ENCODE measurements at regions not wholly inside any gene's neighbourhood (a gene's known extent, or its start where the extent isn't known, plus 50 kb on each side); places are given as distances from the start of the nearest gene placed in this dataset.

- no peaks in the 10 kb centered on the region for H3K27me3 ChIP-seq (replicated peaks)
- no peaks in the 10 kb centered on the region for H3K36me3 ChIP-seq (replicated peaks)
- in situ Hi-C loops (cut with HindIII; ENCODE audit: low pct_ligation_motif_present, low sequenced_read_pairs) = no loop called here
- TF ChIP-seq CTCF (IDR thresholded peaks at IDR 0.05; ENCODE audit: low read depth, low read length, missing control alignments) = no peak
- H3K27ac ChIP-seq = no peak overlapping the region
- H3K4me3 ChIP-seq (ENCODE audit: low read depth, low read length) = no peak overlapping the region
- peak; percentile 24 for DNase-seq
These were observed 473.9 kb downstream of the PMP22 start for GRCh38 chr17:14791221-14791620.

GRCh38 chr17:14790521-14790920 is 474.6 kb downstream of the PMP22 start:
- peak; percentile 35 for DNase-seq
- Histone ChIP-seq H3K36me3 (replicated peaks) (no peaks in the 10 kb centered on the region), H3K4me3 (ENCODE audit: low read depth, low read length) (no peak overlapping the region), H3K27me3 (replicated peaks) (no peaks in the 10 kb centered on the region), H3K27ac (no peak overlapping the region)
- in situ Hi-C loops (cut with HindIII; ENCODE audit: low pct_ligation_motif_present, low sequenced_read_pairs) = no loop called here
- TF ChIP-seq CTCF (IDR thresholded peaks at IDR 0.05; ENCODE audit: low read depth, low read length, missing control alignments) = no peak

GRCh38 chr17:14784997-14785696 is 480.0 kb downstream of the PMP22 start:
- Histone ChIP-seq H3K27ac (no peak overlapping the region), H3K4me3 (ENCODE audit: low read depth, low read length) (no peak overlapping the region), H3K27me3 (replicated peaks) (no peaks in the 10 kb centered on the region), H3K36me3 (replicated peaks) (no peaks in the 10 kb centered on the region)
- in situ Hi-C loops (cut with HindIII; ENCODE audit: low pct_ligation_motif_present, low sequenced_read_pairs) = no loop called here
- DNase-seq = no peak
- peak; percentile 9 for TF ChIP-seq CTCF (IDR thresholded peaks at IDR 0.05; ENCODE audit: low read depth, low read length, missing control alignments)

- TF ChIP-seq CTCF (IDR thresholded peaks at IDR 0.05; ENCODE audit: low read depth, low read length, missing control alignments) = no peak
- Histone ChIP-seq H3K27ac (no peak overlapping the region), H3K27me3 (replicated peaks) (no peaks in the 10 kb centered on the region), H3K4me3 (ENCODE audit: low read depth, low read length) (no peak overlapping the region), H3K36me3 (replicated peaks) (no peaks in the 10 kb centered on the region)
- DNase-seq = no peak
- in situ Hi-C loops (cut with HindIII; ENCODE audit: low pct_ligation_motif_present, low sequenced_read_pairs) = no loop called here
These were observed 480.2 kb downstream of the HS3ST3B1 start for GRCh38 chr17:14781123-14781522.

GRCh38 chr17:14780097-14780651 is 479.3 kb downstream of the HS3ST3B1 start:
- H3K4me3 ChIP-seq (ENCODE audit: low read depth, low read length) = no peak overlapping the region
- DNase-seq = no peak
- in situ Hi-C loops (cut with HindIII; ENCODE audit: low pct_ligation_motif_present, low sequenced_read_pairs) = no loop called here
- TF ChIP-seq CTCF (IDR thresholded peaks at IDR 0.05; ENCODE audit: low read depth, low read length, missing control alignments) = no peak
- no peaks in the 10 kb centered on the region for H3K27me3 ChIP-seq (replicated peaks)
- no peak overlapping the region for H3K27ac ChIP-seq
- no peaks in the 10 kb centered on the region for H3K36me3 ChIP-seq (replicated peaks)

- Histone ChIP-seq H3K27me3 (replicated peaks) (no peaks in the 10 kb centered on the region), H3K27ac (no peak overlapping the region), H3K36me3 (replicated peaks) (no peaks in the 10 kb centered on the region), H3K4me3 (ENCODE audit: low read depth, low read length) (no peak overlapping the region)
- no peak for DNase-seq
- no peak for TF ChIP-seq CTCF (IDR thresholded peaks at IDR 0.05; ENCODE audit: low read depth, low read length, missing control alignments)
- in situ Hi-C loops (cut with HindIII; ENCODE audit: low pct_ligation_motif_present, low sequenced_read_pairs) = no loop called here
These were observed 478.4 kb downstream of the HS3ST3B1 start for GRCh38 chr17:14779241-14779640.
